ENCODE measurements at regions not wholly inside any gene's neighbourhood (a gene's known extent, or its start where the extent isn't known, plus 50 kb on each side); places are given as distances from the start of the nearest gene placed in this dataset.

GRCh38 chr12:30442461-30442860 lies 253.2 kb downstream of the IPO8 start:
- TF ChIP-seq CTCF (IDR thresholded peaks at IDR 0.05) = no peak
- intact Hi-C loops (cut with DNase I; ENCODE audit: low total_unique reads) = no loop called here
- H3K36me3 ChIP-seq = no peaks in the 10 kb centered on the region
- no peak overlapping the region for H3K4me3 ChIP-seq
- H3K4me1 ChIP-seq = no peaks in the 10 kb centered on the region
- H3K9me3 ChIP-seq = no peaks in the 10 kb centered on the region
- no peak for DNase-seq
- peaks cover 0 to 3% of the 10 kb centered on the region in 2 donors for H3K27me3 ChIP-seq
- no peak overlapping the region for H3K27ac ChIP-seq

- Histone ChIP-seq H3K27ac (no peak overlapping the region), H3K4me1 (no peaks in the 10 kb centered on the region), H3K4me3 (no peak overlapping the region), H3K36me3 (no peaks in the 10 kb centered on the region), H3K27me3 (peaks cover 0 to 3% of the 10 kb centered on the region in 2 donors), H3K9me3 (no peaks in the 10 kb centered on the region)
- no peak for TF ChIP-seq CTCF (IDR thresholded peaks at IDR 0.05)
- intact Hi-C loops (cut with DNase I; ENCODE audit: low total_unique reads) = no loop called here
- no peak for DNase-seq
Observed at GRCh38 chr12:30440826-30441602, 254.7 kb downstream of the IPO8 start.

- DNase-seq = no peak
- H3K9me3 ChIP-seq = no peaks in the 10 kb centered on the region
- H3K27me3 ChIP-seq = peaks cover 0 to 3% of the 10 kb centered on the region in 2 donors
- no peaks in the 10 kb centered on the region for H3K4me1 ChIP-seq
- no peaks in the 10 kb centered on the region for H3K36me3 ChIP-seq
- H3K27ac ChIP-seq = no peak overlapping the region
- no peak overlapping the region for H3K4me3 ChIP-seq
- intact Hi-C loops (cut with DNase I; ENCODE audit: low total_unique reads) = no loop called here
- no peak for TF ChIP-seq CTCF (IDR thresholded peaks at IDR 0.05)
Observed at GRCh38 chr12:30439201-30439600, 256.5 kb downstream of the IPO8 start.

GRCh38 chr12:30438601-30439041 lies 257.0 kb downstream of the IPO8 start:
- no peak for DNase-seq
- intact Hi-C loops (cut with DNase I; ENCODE audit: low total_unique reads) = no loop called here
- no peak overlapping the region for H3K4me3 ChIP-seq
- H3K4me1 ChIP-seq = no peaks in the 10 kb centered on the region
- TF ChIP-seq CTCF (IDR thresholded peaks at IDR 0.05) = no peak
- no peaks in the 10 kb centered on the region for H3K9me3 ChIP-seq
- no peaks in the 10 kb centered on the region for H3K36me3 ChIP-seq
- H3K27me3 ChIP-seq = peaks cover 0 to 3% of the 10 kb centered on the region in 2 donors
- no peak overlapping the region for H3K27ac ChIP-seq

- Histone ChIP-seq H3K27me3 (peaks cover 0 to 3% of the 10 kb centered on the region in 2 donors), H3K9me3 (no peaks in the 10 kb centered on the region), H3K4me1 (no peaks in the 10 kb centered on the region), H3K27ac (no peak overlapping the region), H3K36me3 (no peaks in the 10 kb centered on the region), H3K4me3 (no peak overlapping the region)
- DNase-seq = no peak
- intact Hi-C loops (cut with DNase I; ENCODE audit: low total_unique reads) = no loop called here
- TF ChIP-seq CTCF (IDR thresholded peaks at IDR 0.05) = no peak
Observed at GRCh38 chr12:30437616-30438015, 258.1 kb downstream of the IPO8 start.
